IMR-90 (cell line): ENCODE measurements at regions not wholly inside any gene's neighbourhood (a gene's known extent, or its start where the extent isn't known, plus 50 kb on each side); places are given as distances from the start of the nearest gene placed in this dataset.

Source experiments
- ATAC-seq: fragments of 200-7000 bp; cut with Tn5 transposase; 2 replicates; pipeline ENCODE4 v1.9.1; 2020; ENCODE audit warnings: low read depth, mild to moderate bottlenecking, moderate library complexity
- BruUV-seq: library from RNA; stranded (reverse); fragments of 400-500 nt; replicated peaks from 2 replicates; lab custom pipeline; 2021; lab: Mats Ljungman, UMichigan
- CTCF ChIA-PET: fragments of 300-600 bp; formaldehyde crosslinking; extraction: SDS; loops from one replicate; lab custom pipeline; 2021; ENCODE audit warnings: antibody characterized with exemption; lab: Yijun Ruan, JAX
- POLR2A ChIA-PET: fragments of 300-600 bp; sonication (Branson Sonifier 250); formaldehyde crosslinking; loops from one replicate; lab custom pipeline; 2022; ENCODE audit warnings: antibody characterized with exemption; ENCODE audit not compliant: unreplicated experiment; lab: Charles Lee
- DNase-seq: peaks from one replicate; pipeline ENCODE4 v3.0.0; 2013
- H2AFZ ChIP-seq: replicated peaks from 2 replicates; pipeline ENCODE3; 2013; ENCODE audit warnings: low read length, mild to moderate bottlenecking; ENCODE audit not compliant: poor library complexity
- H2AK5ac ChIP-seq: 2 replicates; pipeline ENCODE4 v1.6.1; 2013; ENCODE audit warnings: low read depth, low read length, inconsistent platforms
- H2AK9ac ChIP-seq: replicated peaks from 2 replicates; pipeline ENCODE3; 2013; ENCODE audit warnings: mild to moderate bottlenecking, low read depth, low read length, moderate library complexity; ENCODE audit not compliant: poor library complexity
- H2BK120ac ChIP-seq: 2 replicates; pipeline ENCODE4 v1.6.1; 2013; ENCODE audit warnings: low read depth, low read length, inconsistent platforms
- H2BK15ac ChIP-seq: 3 replicates; pipeline ENCODE4 v1.6.1; 2013; ENCODE audit warnings: low read depth, low read length, inconsistent platforms
- H2BK20ac ChIP-seq: 2 replicates; pipeline ENCODE4 v1.6.1; 2013; ENCODE audit warnings: low read depth, mild to moderate bottlenecking, inconsistent platforms, low read length, moderate library complexity
- H2BK5ac ChIP-seq: 2 replicates; pipeline ENCODE4 v1.6.1; 2013; ENCODE audit warnings: mild to moderate bottlenecking, low read depth, low read length, inconsistent platforms; ENCODE audit not compliant: poor library complexity, severe bottlenecking
- H3K14ac ChIP-seq: replicated peaks from 2 replicates; pipeline ENCODE4 v1.6.1; 2013; ENCODE audit warnings: low read depth, low read length, inconsistent platforms
- H3K18ac ChIP-seq: 2 replicates; pipeline ENCODE4 v1.6.1; 2013; ENCODE audit warnings: low read depth, low read length, control low read depth
- H3K23ac ChIP-seq: 2 replicates; pipeline ENCODE4 v1.6.1; 2013; ENCODE audit warnings: low read depth, low read length, inconsistent platforms
- H3K27ac ChIP-seq: 2 replicates; pipeline ENCODE4 v1.5.1; 2013; ENCODE audit warnings: mild to moderate bottlenecking, control low read depth, low read length; ENCODE audit not compliant: insufficient read depth
- H3K27me3 ChIP-seq: 2 replicates; pipeline ENCODE4 v1.6.1; 2013; ENCODE audit warnings: low read length; ENCODE audit not compliant: control insufficient read depth, insufficient read depth
- H3K36me3 ChIP-seq: 2 replicates; pipeline ENCODE4 v1.6.1; 2013; ENCODE audit warnings: low read length, mixed read lengths; ENCODE audit not compliant: control insufficient read depth, insufficient read depth
- H3K4ac ChIP-seq: 2 replicates; pipeline ENCODE4 v1.6.1; 2013; ENCODE audit warnings: low read depth, low read length, inconsistent platforms
- H3K4me1 ChIP-seq: 2 replicates; pipeline ENCODE4 v1.6.1; 2013; ENCODE audit warnings: low read length, mixed read lengths; ENCODE audit not compliant: control insufficient read depth, insufficient read depth
- H3K4me2 ChIP-seq: 2 replicates; pipeline ENCODE4 v1.6.1; 2013; ENCODE audit warnings: low read depth, mild to moderate bottlenecking, control low read depth, low read length, moderate library complexity
- H3K4me3 ChIP-seq: 2 replicates; pipeline ENCODE4 v1.5.1; 2013; ENCODE audit warnings: low read depth, mild to moderate bottlenecking, control low read depth, low read length, moderate library complexity; ENCODE audit not compliant: insufficient read depth
- H3K56ac ChIP-seq: 2 replicates; pipeline ENCODE4 v1.6.1; 2013; ENCODE audit warnings: low read length, inconsistent platforms; ENCODE audit not compliant: insufficient read depth; ENCODE audit errors: extremely low read depth
- H3K79me1 ChIP-seq, 2 experiments: 2 replicates each; pipeline ENCODE4 v1.6.1; 2013; ENCODE audit warnings: low read length in 2 of 2, inconsistent platforms in 1 of 2, low read depth in 1 of 2
- H3K9ac ChIP-seq: 2 replicates; pipeline ENCODE4 v1.6.1; 2013; ENCODE audit warnings: low read depth, low read length, control low read depth
- H3K9me1 ChIP-seq: 2 replicates; pipeline ENCODE4 v1.6.1; 2013; ENCODE audit warnings: low read length, inconsistent platforms; ENCODE audit not compliant: insufficient read depth
- H3K9me3 ChIP-seq: 2 replicates; pipeline ENCODE4 v1.6.1; 2013; ENCODE audit warnings: low read length; ENCODE audit not compliant: control insufficient read depth, insufficient read depth
- H4K20me1 ChIP-seq: 2 replicates; pipeline ENCODE4 v1.6.1; 2013; ENCODE audit warnings: low read length, inconsistent platforms; ENCODE audit not compliant: insufficient read depth
- H4K5ac ChIP-seq: 2 replicates; pipeline ENCODE4 v1.6.1; 2013; ENCODE audit warnings: mild to moderate bottlenecking, low read depth, low read length, control low read depth
- H4K8ac ChIP-seq, 2 experiments: 2 replicates each; pipeline ENCODE4 v1.6.1; 2013; ENCODE audit warnings: low read depth in 2 of 2, low read length in 2 of 2, control low read depth in 1 of 2, inconsistent platforms in 1 of 2
- H4K91ac ChIP-seq: 2 replicates; pipeline ENCODE4 v1.6.1; 2013; ENCODE audit warnings: low read depth, low read length, inconsistent platforms; ENCODE audit not compliant: insufficient read depth
- CEBPB ChIP-seq: IDR thresholded peaks from 2 replicates; pipeline ENCODE4 v1.6.1; 2012; ENCODE audit warnings: low read depth, low read length, improper control_type of control experiment
- MXI1 ChIP-seq: IDR thresholded peaks from 2 replicates; pipeline ENCODE4 v1.6.1; 2012; ENCODE audit warnings: low read depth, mild to moderate bottlenecking, low read length, moderate library complexity, borderline replicate concordance
- NFE2L2 ChIP-seq: fragments of 150-350 bp; IDR thresholded peaks from 2 replicates; pipeline ENCODE4 v1.6.1; 2016; ENCODE audit warnings: low read depth, mild to moderate bottlenecking, low read length
- POLR2A ChIP-seq: IDR thresholded peaks from 2 replicates; pipeline ENCODE4 v1.6.1; 2012; ENCODE audit warnings: mild to moderate bottlenecking, low read depth, low read length
- WGBS, 2 experiments: methylation state at CpG; one replicate each; pipeline versions ENCODE4 v1.1.5 to v1.1.7; 2013; ENCODE audit warnings: missing lambda C conversion rate in 2 of 2; ENCODE audit not compliant: insufficient read length in 1 of 2; ENCODE audit errors: extremely low coverage in 2 of 2; 5-methylcytosine and 5-hydroxymethylcytosine counted together
- dilution Hi-C: fragments of 300-500 bp; cut with HindIII; formaldehyde crosslinking; loops from one replicate; pipeline ENCODE4 v1.14.3; 2018; ENCODE audit warnings: low sequenced_read_pairs; ENCODE audit not compliant: unreplicated experiment
- in situ Hi-C: fragments of 300-500 bp; cut with MboI; formaldehyde crosslinking; loops from 3 replicates; pipeline ENCODE4 v1.14.3; 2019; ENCODE audit warnings: low sequenced_read_pairs, inconsistent platforms, mixed read lengths
- intact Hi-C: fragments of 100-400 bp; cut with micrococcal nuclease; formaldehyde crosslinking; loops from 2 replicates; pipeline ENCODE4 v1.10.0; 2022
- TF ChIP-seq, protein P1 (sequence below): conservative IDR thresholded peaks from 2 replicates; pipeline ENCODE4 v1.5.1; 2012; ENCODE audit warnings: mild to moderate bottlenecking, low read depth, low read length, improper control_type of control experiment

DNA sequence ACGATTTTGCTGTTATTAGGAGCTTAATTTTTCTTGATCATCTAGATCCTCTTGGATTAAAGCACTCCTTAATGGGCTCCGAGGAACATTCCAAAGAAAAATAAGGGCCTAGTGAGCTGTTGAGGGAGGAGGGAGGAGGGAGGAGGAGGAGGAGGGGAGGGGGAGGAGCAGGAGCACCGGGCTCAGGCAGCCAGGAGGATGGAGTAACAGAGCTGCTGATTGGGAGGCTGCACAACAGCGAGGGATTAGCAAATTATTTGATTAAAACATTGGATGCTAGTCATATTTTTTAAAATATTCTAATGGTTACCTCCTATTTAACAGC is 302.1 kb upstream of the RRP15 start:
- H3K18ac ChIP-seq: no peak overlapping the region

More for the DNA sequence above, 302.1 kb upstream of the RRP15 start:
- no peaks in the 10 kb centered on the region for H3K9me3 ChIP-seq
- WGBS, 2 experiments: no CpG with 5 or more reads among the region's 4 CpGs
- no peak for DNase-seq
- H3K79me1 ChIP-seq: no peaks in the 10 kb centered on the region
- intact Hi-C loops (no loop called here), in situ Hi-C loops (no loop called here), dilution Hi-C loops (no loop called here)
- H2BK20ac ChIP-seq: no peak overlapping the region
- no peak overlapping the region for H2AK5ac ChIP-seq
- BruUV-seq: no TSS peak
- H3K4me1 ChIP-seq: no peaks in the 10 kb centered on the region
- no peak overlapping the region for H3K23ac ChIP-seq
- H3K27ac ChIP-seq: no peak overlapping the region
- no peak overlapping the region for H3K56ac ChIP-seq
- no peak overlapping the region for H4K91ac ChIP-seq
- H4K8ac ChIP-seq: no peak overlapping the region
- H3K9ac ChIP-seq: no peak overlapping the region
- ChIA-PET POLR2A (no interaction called here), CTCF (no interaction called here)
- H3K4me3 ChIP-seq: no peak overlapping the region
- no peak for ATAC-seq
- no peak overlapping the region for H3K4ac ChIP-seq
- H3K9me1 ChIP-seq: no peaks in the 10 kb centered on the region
- no peak overlapping the region for H2BK5ac ChIP-seq
- H2BK15ac ChIP-seq: no peak overlapping the region
- H2AK9ac ChIP-seq: no peak overlapping the region
- no peak for TF ChIP-seq CEBPB
- no peak for TF ChIP-seq POLR2A
- TF ChIP-seq NFE2L2: no peak
- TF ChIP-seq MXI1: no peak
- TF ChIP-seq, protein P1, sequence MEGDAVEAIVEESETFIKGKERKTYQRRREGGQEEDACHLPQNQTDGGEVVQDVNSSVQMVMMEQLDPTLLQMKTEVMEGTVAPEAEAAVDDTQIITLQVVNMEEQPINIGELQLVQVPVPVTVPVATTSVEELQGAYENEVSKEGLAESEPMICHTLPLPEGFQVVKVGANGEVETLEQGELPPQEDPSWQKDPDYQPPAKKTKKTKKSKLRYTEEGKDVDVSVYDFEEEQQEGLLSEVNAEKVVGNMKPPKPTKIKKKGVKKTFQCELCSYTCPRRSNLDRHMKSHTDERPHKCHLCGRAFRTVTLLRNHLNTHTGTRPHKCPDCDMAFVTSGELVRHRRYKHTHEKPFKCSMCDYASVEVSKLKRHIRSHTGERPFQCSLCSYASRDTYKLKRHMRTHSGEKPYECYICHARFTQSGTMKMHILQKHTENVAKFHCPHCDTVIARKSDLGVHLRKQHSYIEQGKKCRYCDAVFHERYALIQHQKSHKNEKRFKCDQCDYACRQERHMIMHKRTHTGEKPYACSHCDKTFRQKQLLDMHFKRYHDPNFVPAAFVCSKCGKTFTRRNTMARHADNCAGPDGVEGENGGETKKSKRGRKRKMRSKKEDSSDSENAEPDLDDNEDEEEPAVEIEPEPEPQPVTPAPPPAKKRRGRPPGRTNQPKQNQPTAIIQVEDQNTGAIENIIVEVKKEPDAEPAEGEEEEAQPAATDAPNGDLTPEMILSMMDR: no peak
- H2BK120ac ChIP-seq: no peak overlapping the region
- H4K20me1 ChIP-seq: no peaks in the 10 kb centered on the region
- H4K5ac ChIP-seq: no peak overlapping the region
- H3K14ac ChIP-seq: no peak overlapping the region
- H2AFZ ChIP-seq: no peak overlapping the region
- H3K4me2 ChIP-seq: no peak overlapping the region
- H3K27me3 ChIP-seq: no peaks in the 10 kb centered on the region; the same call in 1 of the 2 replicates
- no peaks in the 10 kb centered on the region for H3K36me3 ChIP-seq
